ENCODE measurements at regions not wholly inside any gene's neighbourhood (a gene's known extent, or its start where the extent isn't known, plus 50 kb on each side); places are given as distances from the start of the nearest gene placed in this dataset.

GRCh38 chr6:82493467-82493866 lies 129.8 kb downstream of the TPBG start:
- TF ChIP-seq CTCF (IDR thresholded peaks at IDR 0.05) (no peak), REST (IDR thresholded peaks at IDR 0.05; ENCODE audit: insufficient read depth in 1 of 2, low read depth in 2 of 2, low read length in 1 of 2) (no peak), POLR2AphosphoS5 (IDR thresholded peaks at IDR 0.05; ENCODE audit: low read depth, low read length) (no peak), SIN3A (IDR thresholded peaks at IDR 0.05; ENCODE audit: borderline replicate concordance, insufficient read depth, low read depth, low read length) (no peak), TCF7L2 (IDR thresholded peaks at IDR 0.05; ENCODE audit: low read depth, low read length) (no peak)
